Transverse colon (tissue), 4 donors: ENCODE measurements at regions not wholly inside any gene's neighbourhood (a gene's known extent, or its start where the extent isn't known, plus 50 kb on each side); places are given as distances from the start of the nearest gene placed in this dataset.

Source experiments
- CTCF ChIP-seq, 5 experiments: fragments of 200-600 bp in 3 of 5; fragments of 450-650 bp in 2 of 5; sonication (generic) in 3 of 5; IDR thresholded peaks; 1 replicate in 2 of 5; 2 replicates in 3 of 5; pipeline ENCODE4 v1.5.1; 2016 to 2017; ENCODE audit warnings: antibody characterized with exemption in 5 of 5, inconsistent platforms in 3 of 5, mild to moderate bottlenecking in 2 of 5, moderate library complexity in 1 of 5
- POLR2A ChIP-seq: fragments of 450-650 bp; IDR thresholded peaks from one replicate; pipeline ENCODE4 v1.6.1; 2016; ENCODE audit warnings: antibody characterized with exemption, mild to moderate bottlenecking, moderate library complexity
- POLR2AphosphoS5 ChIP-seq, 3 donors: sonication (generic); formaldehyde crosslinking; IDR thresholded peaks; one replicate each; pipeline ENCODE4 v1.6.1; 2016; ENCODE audit warnings: antibody characterized with exemption in 3 of 3

GRCh38 chr12:43198608-43199007 lies 353.4 kb downstream of the ADAMTS20 start:
- TF ChIP-seq POLR2AphosphoS5 (IDR thresholded peaks at IDR 0.05): no peak
- TF ChIP-seq POLR2A: no peak
- no peak for TF ChIP-seq CTCF (IDR thresholded peaks at IDR 0.05)
